ENCODE measurements at regions not wholly inside any gene's neighbourhood (a gene's known extent, or its start where the extent isn't known, plus 50 kb on each side); places are given as distances from the start of the nearest gene placed in this dataset.

DNA sequence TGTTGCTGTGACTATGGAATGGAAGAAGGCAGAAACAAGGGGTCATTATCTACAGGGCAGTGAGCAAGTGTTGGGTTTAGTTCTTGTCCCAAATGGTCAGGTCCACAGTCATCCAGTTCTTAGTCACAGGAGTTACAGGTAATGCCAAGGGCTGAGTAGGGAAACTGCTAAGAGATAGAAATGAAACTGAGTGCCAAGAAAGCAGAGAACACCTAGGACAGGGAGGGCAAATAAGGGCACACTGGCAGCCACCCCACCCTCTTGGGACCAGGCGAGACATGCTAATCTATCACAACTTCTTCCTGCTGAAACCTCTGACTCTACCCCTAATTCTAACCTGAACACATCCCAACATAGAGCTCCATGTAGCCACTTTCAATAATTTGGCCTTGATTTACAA, 103.2 kb downstream of the KLF4 start:
- no peak for DNase-seq (ENCODE audit: low read depth in 4 of 4, low spot score in 2 of 4)

Measured in left renal cortex interstitium (tissue), 4 donors.